ENCODE measurements at regions not wholly inside any gene's neighbourhood (a gene's known extent, or its start where the extent isn't known, plus 50 kb on each side); places are given as distances from the start of the nearest gene placed in this dataset.
A peak's percentile ranks its signal among the peaks of the same experiment; 100 is the strongest.

- DNase-seq, result no peak
These were observed 130.8 kb upstream of the STC2 start for GRCh38 chr5:173458828-173459609.

GRCh38 chr5:173457482-173457881, 129.3 kb upstream of the STC2 start:
- no peak for DNase-seq

GRCh38 chr5:173456751-173457171, 128.5 kb upstream of the STC2 start:
- no peak for DNase-seq

- DNase-seq, result no peak
These were observed 128.0 kb upstream of the STC2 start for GRCh38 chr5:173456181-173456580.

- no peak for DNase-seq
These were observed 127.4 kb upstream of the STC2 start for GRCh38 chr5:173455599-173455957.

- DNase-seq, result no peak
These were observed 126.8 kb upstream of the STC2 start for GRCh38 chr5:173454736-173455598.

GRCh38 chr5:173454361-173454735, 126.1 kb upstream of the STC2 start:
- no peak for DNase-seq

GRCh38 chr5:173453167-173453566, 125.0 kb upstream of the STC2 start:
- no peak for DNase-seq

- DNase-seq, result no peak
These were observed 124.1 kb upstream of the STC2 start for GRCh38 chr5:173452119-173452905.

GRCh38 chr5:173451651-173452050, 123.4 kb upstream of the STC2 start:
- DNase-seq, result no peak

- peak; percentile 19 for DNase-seq
These were observed 122.8 kb upstream of the STC2 start for GRCh38 chr5:173451031-173451430.

GRCh38 chr5:173450188-173450587, 122.0 kb upstream of the STC2 start:
- no peak for DNase-seq

- no peak for DNase-seq
These were observed 120.6 kb upstream of the STC2 start for GRCh38 chr5:173448856-173449255.

- DNase-seq, result no peak
These were observed 115.8 kb upstream of the STC2 start for GRCh38 chr5:173443971-173444370.

- DNase-seq, result no peak
These were observed 112.9 kb upstream of the STC2 start for GRCh38 chr5:173441053-173441628.

- no peak for DNase-seq
These were observed 110.7 kb upstream of the STC2 start for GRCh38 chr5:173438951-173439350.

GRCh38 chr5:173435447-173435846, 107.2 kb upstream of the STC2 start:
- DNase-seq, result no peak

GRCh38 chr5:173434270-173434669, 106.1 kb upstream of the STC2 start:
- no peak for DNase-seq

- no peak for DNase-seq
These were observed 102.2 kb upstream of the STC2 start for GRCh38 chr5:173430394-173430793.

GRCh38 chr5:173429489-173430150, 101.4 kb upstream of the STC2 start:
- DNase-seq, result no peak

GRCh38 chr5:173423452-173424117, 95.4 kb upstream of the STC2 start:
- no peak for DNase-seq

- DNase-seq, result no peak
These were observed 91.9 kb upstream of the STC2 start for GRCh38 chr5:173420108-173420507.
